Testis (tissue), 2 donors: ENCODE measurements at regions not wholly inside any gene's neighbourhood (a gene's known extent, or its start where the extent isn't known, plus 50 kb on each side); places are given as distances from the start of the nearest gene placed in this dataset.

ENCODE experiments used
- DNase-seq: peaks from one replicate; pipeline ENCODE4 v3.0.0-alpha.2; 2019
- H3K27ac ChIP-seq, 2 donors: fragments of 200-600 bp; sonication (generic); one replicate each; pipeline ENCODE4 v1.5.1; 2019
- H3K27me3 ChIP-seq: fragments of 200-600 bp; sonication (generic); one replicate; pipeline ENCODE4 v1.5.1; 2019
- H3K36me3 ChIP-seq: fragments of 200-600 bp; sonication (generic); one replicate; pipeline ENCODE4 v1.5.1; 2017; ENCODE audit warnings: low read depth; ENCODE audit errors: missing control alignments
- H3K4me1 ChIP-seq: fragments of 200-600 bp; sonication (generic); one replicate; pipeline ENCODE4 v1.5.1; 2019
- H3K4me3 ChIP-seq, 2 donors: fragments of 200-600 bp; sonication (generic); one replicate each; pipeline ENCODE4 v1.5.1; 2017 to 2019
- H3K9me3 ChIP-seq: fragments of 200-600 bp; sonication (generic); one replicate; pipeline ENCODE4 v1.5.1; 2017
- POLR2A ChIP-seq: fragments of 450-650 bp; IDR thresholded peaks from one replicate; pipeline ENCODE4 v1.6.1; 2017; ENCODE audit warnings: antibody characterized with exemption, mild to moderate bottlenecking, moderate library complexity
- WGBS, 2 donors: methylation state at CpG; one replicate each; pipeline ENCODE4 v1.1.5; 2018; 5-methylcytosine and 5-hydroxymethylcytosine counted together
- intact Hi-C: fragments of 100-400 bp; cut with DNase I; formaldehyde crosslinking; loops from one replicate; pipeline ENCODE4 v1.15.1; 2023; ENCODE audit warnings: low total_unique reads
- TF ChIP-seq, protein P1 (sequence below), 3 experiments: fragments of 450-650 bp in 2 of 3; fragments of 200-600 bp in 1 of 3; sonication (generic) in 1 of 3; IDR thresholded peaks; one replicate each; pipeline ENCODE4 v1.5.1; 2016 to 2019; ENCODE audit warnings: antibody characterized with exemption in 3 of 3, mild to moderate bottlenecking in 2 of 3, moderate library complexity in 1 of 3

- intact Hi-C loops, result no loop called here
- Histone ChIP-seq H3K9me3 (no peaks in the 10 kb centered on the region), H3K4me1 (no peaks in the 10 kb centered on the region), H3K27me3 (no peaks in the 10 kb centered on the region), H3K36me3 (no peaks in the 10 kb centered on the region), H3K4me3 (no peak overlapping the region), H3K27ac (no peak overlapping the region)
- DNase-seq, result no peak
- 80 to 85% methylated on average over 1 of the region's 1 CpG for WGBS, 2 donors
- no peak for TF ChIP-seq POLR2A
- TF ChIP-seq, protein P1, sequence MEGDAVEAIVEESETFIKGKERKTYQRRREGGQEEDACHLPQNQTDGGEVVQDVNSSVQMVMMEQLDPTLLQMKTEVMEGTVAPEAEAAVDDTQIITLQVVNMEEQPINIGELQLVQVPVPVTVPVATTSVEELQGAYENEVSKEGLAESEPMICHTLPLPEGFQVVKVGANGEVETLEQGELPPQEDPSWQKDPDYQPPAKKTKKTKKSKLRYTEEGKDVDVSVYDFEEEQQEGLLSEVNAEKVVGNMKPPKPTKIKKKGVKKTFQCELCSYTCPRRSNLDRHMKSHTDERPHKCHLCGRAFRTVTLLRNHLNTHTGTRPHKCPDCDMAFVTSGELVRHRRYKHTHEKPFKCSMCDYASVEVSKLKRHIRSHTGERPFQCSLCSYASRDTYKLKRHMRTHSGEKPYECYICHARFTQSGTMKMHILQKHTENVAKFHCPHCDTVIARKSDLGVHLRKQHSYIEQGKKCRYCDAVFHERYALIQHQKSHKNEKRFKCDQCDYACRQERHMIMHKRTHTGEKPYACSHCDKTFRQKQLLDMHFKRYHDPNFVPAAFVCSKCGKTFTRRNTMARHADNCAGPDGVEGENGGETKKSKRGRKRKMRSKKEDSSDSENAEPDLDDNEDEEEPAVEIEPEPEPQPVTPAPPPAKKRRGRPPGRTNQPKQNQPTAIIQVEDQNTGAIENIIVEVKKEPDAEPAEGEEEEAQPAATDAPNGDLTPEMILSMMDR (IDR thresholded peaks at IDR 0.05), result no peak
Measured at GRCh38 chr6:67237277-67237676, 1397.8 kb upstream of the ADGRB3 start.

- H3K27me3 ChIP-seq, result no peaks in the 10 kb centered on the region
- TF ChIP-seq, protein P1 (IDR thresholded peaks at IDR 0.05), result no peak
- no peak for TF ChIP-seq POLR2A
- intact Hi-C loops, result no loop called here
- no peaks in the 10 kb centered on the region for H3K36me3 ChIP-seq
- H3K4me3 ChIP-seq, result no peak overlapping the region
- no peak overlapping the region for H3K27ac ChIP-seq
- no peak for DNase-seq
- H3K4me1 ChIP-seq, result no peaks in the 10 kb centered on the region
- H3K9me3 ChIP-seq, result no peaks in the 10 kb centered on the region
- WGBS, 2 donors, result 100% methylated on average over 1 of the region's 1 CpG
Measured at GRCh38 chr6:67231092-67231491, 1404.0 kb upstream of the ADGRB3 start.

DNA sequence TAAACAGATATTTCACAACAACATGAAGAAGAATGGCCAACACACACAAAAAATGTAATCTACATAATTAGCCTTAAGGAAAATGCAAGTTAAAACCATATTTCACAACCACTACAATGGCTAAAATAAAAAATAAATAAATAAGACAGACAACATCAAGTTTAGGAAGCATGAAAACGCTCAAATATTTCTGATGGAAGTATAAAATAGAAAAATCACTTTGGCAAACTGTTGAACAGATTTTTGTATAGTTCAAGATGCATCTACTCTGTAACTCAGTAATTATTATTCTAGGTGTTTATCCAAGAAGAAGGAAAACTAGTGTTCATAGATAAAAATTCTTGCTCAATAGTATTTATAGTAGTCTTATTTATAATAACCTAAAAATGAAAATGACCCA, 1410.1 kb upstream of the ADGRB3 start:
- no peak for DNase-seq
- WGBS, 2 donors, result 77 to 84% methylated on average over 1 of the region's 1 CpG
- H3K9me3 ChIP-seq, result no peaks in the 10 kb centered on the region

GRCh38 chr6:67221226-67221625, 1413.9 kb upstream of the ADGRB3 start:
- WGBS, 2 donors, result 90 to 95% methylated on average over 3 of the region's 3 CpGs
- Histone ChIP-seq H3K9me3 (no peaks in the 10 kb centered on the region), H3K4me1 (no peaks in the 10 kb centered on the region), H3K27ac (no peak overlapping the region), H3K4me3 (no peak overlapping the region), H3K36me3 (no peaks in the 10 kb centered on the region), H3K27me3 (no peaks in the 10 kb centered on the region)
- TF ChIP-seq POLR2A, result no peak
- TF ChIP-seq, protein P1 (IDR thresholded peaks at IDR 0.05), result no peak
- intact Hi-C loops, result no loop called here
- no peak for DNase-seq

More for the DNA sequence above, 1410.1 kb upstream of the ADGRB3 start:
- intact Hi-C loops, result no loop called here
- Histone ChIP-seq H3K4me3 (no peak overlapping the region), H3K36me3 (no peaks in the 10 kb centered on the region), H3K27me3 (no peaks in the 10 kb centered on the region), H3K27ac (no peak overlapping the region), H3K4me1 (no peaks in the 10 kb centered on the region)
- no peak for TF ChIP-seq POLR2A
- TF ChIP-seq, protein P1 (IDR thresholded peaks at IDR 0.05), result no peak

- no peaks in the 10 kb centered on the region for H3K9me3 ChIP-seq
- 74 to 96% methylated on average over 2 of the region's 2 CpGs for WGBS, 2 donors
- no peaks in the 10 kb centered on the region for H3K4me1 ChIP-seq
- no peaks in the 10 kb centered on the region for H3K36me3 ChIP-seq
- no peak for DNase-seq
- no peak overlapping the region for H3K27ac ChIP-seq
- TF ChIP-seq, protein P1 (IDR thresholded peaks at IDR 0.05), result no peak
- no peak for TF ChIP-seq POLR2A
- intact Hi-C loops, result no loop called here
- H3K27me3 ChIP-seq, result no peaks in the 10 kb centered on the region
- no peak overlapping the region for H3K4me3 ChIP-seq
Measured at GRCh38 chr6:67219346-67219745, 1415.7 kb upstream of the ADGRB3 start.
